ENCODE measurements at regions not wholly inside any gene's neighbourhood (a gene's known extent, or its start where the extent isn't known, plus 50 kb on each side); places are given as distances from the start of the nearest gene placed in this dataset.
"Not testable (repeated sequence)": the region's sequence is repeated elsewhere in the genome, so short reads cannot be mapped to it uniquely, and the experiment has no call there.

DNA sequence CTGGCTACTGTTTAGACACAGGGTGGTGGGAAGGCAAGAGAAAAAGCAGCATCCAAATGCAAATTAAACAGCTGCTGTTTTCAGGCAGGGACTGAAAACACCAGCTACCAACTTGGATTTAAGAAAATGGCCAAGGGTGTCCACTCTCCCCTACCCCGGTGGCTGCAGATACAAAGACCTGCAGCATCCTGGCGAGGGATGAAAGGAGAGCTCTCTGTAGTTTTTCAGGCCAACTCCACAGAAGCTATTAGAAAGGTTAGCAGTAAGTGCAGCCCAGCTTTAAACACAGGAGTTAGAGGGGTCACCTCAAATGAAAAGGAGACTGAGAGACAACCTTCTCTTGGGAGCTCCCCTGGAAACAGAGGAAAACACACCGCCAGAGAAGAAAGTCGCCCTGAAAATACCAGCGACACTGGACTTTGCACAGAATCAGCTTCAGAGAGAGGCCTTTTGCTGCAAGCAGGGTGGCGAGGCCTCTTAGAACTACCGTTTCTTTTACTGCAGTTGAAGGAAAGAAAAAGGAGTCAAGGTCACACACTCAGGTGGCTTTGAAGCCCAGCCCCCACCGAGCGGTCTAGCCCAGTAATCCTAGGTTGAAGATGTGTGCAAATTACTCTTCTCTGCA, 74.4 kb upstream of the TIAM1 start:
- H3K27me3 ChIP-seq (ENCODE audit: low read length): no peaks in the 10 kb centered on the region
- H3K4me1 ChIP-seq (ENCODE audit: low read length): no peaks in the 10 kb centered on the region
- no peaks in the 10 kb centered on the region for H3K9me3 ChIP-seq (ENCODE audit: low read length)
- no peak overlapping the region for H3K4me2 ChIP-seq (ENCODE audit: low read depth, low read length, poor library complexity, severe bottlenecking)
- no peak for DNase-seq
- no peaks in the 10 kb centered on the region for H3K79me2 ChIP-seq (ENCODE audit: low read length)
- H3K9ac ChIP-seq (ENCODE audit: low read length): no peak overlapping the region
- no peak overlapping the region for H2AFZ ChIP-seq (ENCODE audit: low read length)
- no peaks in the 10 kb centered on the region for H3K36me3 ChIP-seq (ENCODE audit: insufficient read depth, low read length)
- no peaks in the 10 kb centered on the region for H3K9me2 ChIP-seq (replicated peaks; ENCODE audit: insufficient read depth, low read length)
- no peak overlapping the region for H3K27ac ChIP-seq (ENCODE audit: low read length)
- H4K20me1 ChIP-seq (ENCODE audit: insufficient read depth, low read depth, low read length): no peaks in the 10 kb centered on the region
- H3K4me3 ChIP-seq (ENCODE audit: low read length): no peak overlapping the region

GRCh38 chr21:31417214-31417613, 73.2 kb upstream of the TIAM1 start:
- H3K27me3 ChIP-seq (ENCODE audit: low read length); H3K4me1 ChIP-seq (ENCODE audit: low read length); H3K79me2 ChIP-seq (ENCODE audit: low read length); H3K4me2 ChIP-seq (ENCODE audit: low read depth, low read length, poor library complexity, severe bottlenecking); H3K4me3 ChIP-seq (ENCODE audit: low read length); H3K9me2 ChIP-seq (replicated peaks; ENCODE audit: insufficient read depth, low read length); H3K27ac ChIP-seq (ENCODE audit: low read length); H3K9me3 ChIP-seq (ENCODE audit: low read length); H2AFZ ChIP-seq (ENCODE audit: low read length); DNase-seq; H3K36me3 ChIP-seq (ENCODE audit: insufficient read depth, low read length); H4K20me1 ChIP-seq (ENCODE audit: insufficient read depth, low read depth, low read length); H3K9ac ChIP-seq (ENCODE audit: low read length): not testable (repeated sequence)

- no peak overlapping the region for H3K9ac ChIP-seq (ENCODE audit: low read length)
- no peaks in the 10 kb centered on the region for H3K9me3 ChIP-seq (ENCODE audit: low read length)
- no peak overlapping the region for H3K27ac ChIP-seq (ENCODE audit: low read length)
- DNase-seq: no peak
- no peaks in the 10 kb centered on the region for H3K9me2 ChIP-seq (replicated peaks; ENCODE audit: insufficient read depth, low read length)
- no peak overlapping the region for H2AFZ ChIP-seq (ENCODE audit: low read length)
- no peak overlapping the region for H3K4me2 ChIP-seq (ENCODE audit: low read depth, low read length, poor library complexity, severe bottlenecking)
- no peak overlapping the region for H3K4me3 ChIP-seq (ENCODE audit: low read length)
- no peaks in the 10 kb centered on the region for H3K27me3 ChIP-seq (ENCODE audit: low read length)
- H4K20me1 ChIP-seq (ENCODE audit: insufficient read depth, low read depth, low read length): no peaks in the 10 kb centered on the region
- no peaks in the 10 kb centered on the region for H3K4me1 ChIP-seq (ENCODE audit: low read length)
- no peaks in the 10 kb centered on the region for H3K36me3 ChIP-seq (ENCODE audit: insufficient read depth, low read length)
- no peaks in the 10 kb centered on the region for H3K79me2 ChIP-seq (ENCODE audit: low read length)
These were observed 72.4 kb upstream of the TIAM1 start for GRCh38 chr21:31416465-31416864.

DNA sequence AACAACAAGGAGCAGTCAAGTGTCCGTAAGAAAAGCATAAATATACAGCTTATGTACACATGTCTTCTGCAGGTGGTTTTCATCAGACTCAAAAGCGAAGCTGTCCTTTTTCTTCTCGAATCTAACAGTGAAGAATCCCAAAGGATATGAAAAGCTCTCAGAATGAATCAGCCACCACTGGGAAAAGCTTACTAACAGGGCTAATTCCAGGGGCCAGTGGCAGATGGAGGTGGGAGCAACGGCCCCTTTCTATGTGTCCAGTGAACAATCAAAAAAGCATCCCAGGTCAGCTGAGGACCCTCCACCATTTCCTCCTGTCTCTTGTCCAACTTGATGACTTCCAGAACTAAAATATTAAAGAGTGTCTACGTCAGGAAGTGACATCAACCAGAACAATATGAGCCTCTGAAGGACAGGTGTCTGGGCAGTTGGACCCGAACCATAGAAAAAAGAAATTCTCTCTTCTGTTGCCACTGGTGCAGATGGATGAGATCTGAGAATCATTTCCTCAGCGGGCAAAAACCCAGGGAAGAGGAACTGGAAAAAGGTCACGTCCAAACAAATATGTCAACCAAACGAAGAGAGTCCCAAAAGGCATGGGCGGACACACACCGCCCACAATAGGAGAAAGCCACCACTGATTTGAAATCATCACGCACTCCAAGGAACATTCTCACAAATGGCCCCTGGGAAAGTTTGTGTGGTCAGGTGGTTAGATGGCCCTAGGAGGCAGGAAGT, 70.4 kb upstream of the TIAM1 start:
- no peaks in the 10 kb centered on the region for H3K9me3 ChIP-seq (ENCODE audit: low read length)
- no peaks in the 10 kb centered on the region for H3K79me2 ChIP-seq (ENCODE audit: low read length)
- no peak for DNase-seq
- no peaks in the 10 kb centered on the region for H4K20me1 ChIP-seq (ENCODE audit: insufficient read depth, low read depth, low read length)
- no peak overlapping the region for H3K4me2 ChIP-seq (ENCODE audit: low read depth, low read length, poor library complexity, severe bottlenecking)
- no peak overlapping the region for H3K9ac ChIP-seq (ENCODE audit: low read length)
- no peaks in the 10 kb centered on the region for H3K4me1 ChIP-seq (ENCODE audit: low read length)
- H3K36me3 ChIP-seq (ENCODE audit: insufficient read depth, low read length): no peaks in the 10 kb centered on the region
- no peak overlapping the region for H2AFZ ChIP-seq (ENCODE audit: low read length)
- H3K9me2 ChIP-seq (replicated peaks; ENCODE audit: insufficient read depth, low read length): no peaks in the 10 kb centered on the region
- no peak overlapping the region for H3K4me3 ChIP-seq (ENCODE audit: low read length)
- no peak overlapping the region for H3K27ac ChIP-seq (ENCODE audit: low read length)
- H3K27me3 ChIP-seq (ENCODE audit: low read length): no peaks in the 10 kb centered on the region

DNA sequence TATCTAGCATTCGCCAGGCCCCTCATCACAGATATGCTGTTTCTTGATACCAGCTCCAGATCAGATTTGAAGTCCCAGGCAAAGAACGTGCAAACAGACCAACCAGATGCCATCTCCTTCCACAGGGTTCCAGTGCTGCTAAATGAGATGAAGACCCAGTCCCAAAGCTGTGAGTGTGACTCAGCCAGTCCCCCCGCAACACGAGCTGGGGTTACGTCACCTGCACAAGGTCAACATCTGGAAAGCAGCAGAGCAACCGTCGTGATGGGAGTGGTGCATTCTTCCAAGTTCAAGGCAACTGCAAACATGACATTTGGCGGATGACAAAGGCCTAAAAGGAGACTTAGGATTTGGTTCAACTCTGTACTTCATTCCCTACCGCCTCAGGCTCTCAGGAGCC, 69.6 kb upstream of the TIAM1 start:
- no peaks in the 10 kb centered on the region for H4K20me1 ChIP-seq (ENCODE audit: insufficient read depth, low read depth, low read length)
- H3K27me3 ChIP-seq (ENCODE audit: low read length): no peaks in the 10 kb centered on the region
- no peaks in the 10 kb centered on the region for H3K9me3 ChIP-seq (ENCODE audit: low read length)
- no peak overlapping the region for H3K4me2 ChIP-seq (ENCODE audit: low read depth, low read length, poor library complexity, severe bottlenecking)
- H3K9me2 ChIP-seq (replicated peaks; ENCODE audit: insufficient read depth, low read length): no peaks in the 10 kb centered on the region
- no peak overlapping the region for H3K27ac ChIP-seq (ENCODE audit: low read length)
- H3K4me1 ChIP-seq (ENCODE audit: low read length): no peaks in the 10 kb centered on the region
- no peak overlapping the region for H3K9ac ChIP-seq (ENCODE audit: low read length)
- no peak for DNase-seq
- no peaks in the 10 kb centered on the region for H3K79me2 ChIP-seq (ENCODE audit: low read length)
- no peak overlapping the region for H3K4me3 ChIP-seq (ENCODE audit: low read length)
- H2AFZ ChIP-seq (ENCODE audit: low read length): no peak overlapping the region
- H3K36me3 ChIP-seq (ENCODE audit: insufficient read depth, low read length): no peaks in the 10 kb centered on the region

DNA sequence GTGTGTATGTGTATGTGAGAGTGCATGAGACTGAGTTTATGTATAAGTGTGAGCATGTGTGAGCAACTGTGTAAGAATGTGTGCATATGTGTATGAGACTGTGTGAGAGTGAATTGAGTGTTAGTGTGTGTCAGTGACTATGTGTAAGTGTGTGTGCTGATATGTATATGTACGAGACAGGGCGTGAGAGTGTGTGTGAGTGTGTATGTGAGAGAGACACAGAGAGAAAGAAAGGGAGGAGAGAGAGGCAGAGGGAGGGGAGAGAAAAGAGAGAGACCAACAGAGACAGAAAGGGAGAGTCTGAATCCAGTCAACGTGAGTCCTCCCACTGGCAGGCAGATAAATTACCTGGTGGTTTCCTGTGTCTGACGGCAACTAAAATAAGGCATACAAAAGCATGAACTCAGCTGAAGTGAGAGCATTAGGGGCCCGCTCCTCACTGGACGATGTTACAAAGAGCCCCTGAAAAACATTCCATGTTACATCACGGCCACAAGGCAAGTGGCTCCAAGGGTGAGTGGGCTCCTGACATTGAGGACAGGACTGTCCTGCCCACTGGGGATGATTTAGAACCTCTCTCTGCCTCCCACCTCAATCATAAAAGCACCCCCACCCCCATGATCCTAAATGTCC, 66.6 kb upstream of the TIAM1 start:
- H3K4me2 ChIP-seq (ENCODE audit: low read depth, low read length, poor library complexity, severe bottlenecking): no peak overlapping the region
- no peak overlapping the region for H3K27ac ChIP-seq (ENCODE audit: low read length)
- H3K9me2 ChIP-seq (replicated peaks; ENCODE audit: insufficient read depth, low read length): no peaks in the 10 kb centered on the region
- H4K20me1 ChIP-seq (ENCODE audit: insufficient read depth, low read depth, low read length): no peaks in the 10 kb centered on the region
- no peaks in the 10 kb centered on the region for H3K36me3 ChIP-seq (ENCODE audit: insufficient read depth, low read length)
- DNase-seq: no peak
- H3K9ac ChIP-seq (ENCODE audit: low read length): no peak overlapping the region
- H3K27me3 ChIP-seq (ENCODE audit: low read length): no peaks in the 10 kb centered on the region
- H3K4me3 ChIP-seq (ENCODE audit: low read length): no peak overlapping the region
- no peaks in the 10 kb centered on the region for H3K79me2 ChIP-seq (ENCODE audit: low read length)
- H3K9me3 ChIP-seq (ENCODE audit: low read length): no peaks in the 10 kb centered on the region
- H3K4me1 ChIP-seq (ENCODE audit: low read length): no peaks in the 10 kb centered on the region
- no peak overlapping the region for H2AFZ ChIP-seq (ENCODE audit: low read length)

DNA sequence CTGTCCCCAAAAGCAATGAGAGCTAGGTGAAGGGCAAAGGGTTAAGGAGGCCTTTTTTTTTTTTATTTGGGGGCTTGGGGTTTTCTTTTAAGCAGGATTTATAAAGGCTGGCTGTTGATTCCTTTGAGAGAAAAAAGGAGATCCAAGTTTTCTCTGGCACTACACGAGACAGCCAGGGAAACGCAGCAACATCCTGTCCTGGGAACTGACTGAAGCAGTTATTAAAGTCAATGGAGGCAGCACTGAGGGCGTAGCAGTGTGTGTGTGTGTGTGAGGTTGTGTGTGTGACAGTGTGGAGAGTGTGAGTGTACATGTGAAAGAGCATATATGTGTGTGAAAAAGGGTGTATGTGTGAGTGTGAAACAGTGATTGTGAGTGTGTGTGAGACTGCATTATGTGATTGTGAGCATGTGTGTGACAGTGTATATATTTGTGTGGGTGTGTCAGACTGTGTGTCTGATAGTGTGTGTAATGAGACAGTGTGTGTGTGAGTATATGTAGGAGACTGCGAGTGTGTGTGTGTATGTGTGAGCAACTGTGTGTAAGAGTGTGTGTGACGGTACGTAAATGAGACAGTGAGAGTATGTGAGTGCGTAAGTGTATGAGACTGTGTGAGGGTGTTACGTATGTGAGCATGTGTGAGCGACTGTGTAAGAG, 65.9 kb upstream of the TIAM1 start:
- Histone ChIP-seq H3K9me2 (replicated peaks; ENCODE audit: insufficient read depth, low read length) (no peaks in the 10 kb centered on the region), H3K36me3 (ENCODE audit: insufficient read depth, low read length) (no peaks in the 10 kb centered on the region), H3K4me3 (ENCODE audit: low read length) (no peak overlapping the region), H3K9me3 (ENCODE audit: low read length) (no peaks in the 10 kb centered on the region), H3K4me1 (ENCODE audit: low read length) (no peaks in the 10 kb centered on the region), H3K9ac (ENCODE audit: low read length) (no peak overlapping the region), H3K27ac (ENCODE audit: low read length) (no peak overlapping the region), H3K79me2 (ENCODE audit: low read length) (no peaks in the 10 kb centered on the region), H4K20me1 (ENCODE audit: insufficient read depth, low read depth, low read length) (no peaks in the 10 kb centered on the region), H3K4me2 (ENCODE audit: low read depth, low read length, poor library complexity, severe bottlenecking) (no peak overlapping the region), H3K27me3 (ENCODE audit: low read length) (no peaks in the 10 kb centered on the region), H2AFZ (ENCODE audit: low read length) (no peak overlapping the region)
- DNase-seq: no peak

GRCh38 chr21:31408301-31409088, 64.4 kb upstream of the TIAM1 start:
- Histone ChIP-seq H3K36me3 (ENCODE audit: insufficient read depth, low read length) (no peaks in the 10 kb centered on the region), H3K9me2 (replicated peaks; ENCODE audit: insufficient read depth, low read length) (no peaks in the 10 kb centered on the region), H2AFZ (ENCODE audit: low read length) (no peak overlapping the region), H3K9ac (ENCODE audit: low read length) (no peak overlapping the region), H3K4me2 (ENCODE audit: low read depth, low read length, poor library complexity, severe bottlenecking) (no peak overlapping the region), H3K4me3 (ENCODE audit: low read length) (no peak overlapping the region), H3K27me3 (ENCODE audit: low read length) (no peaks in the 10 kb centered on the region), H3K79me2 (ENCODE audit: low read length) (no peaks in the 10 kb centered on the region), H3K9me3 (ENCODE audit: low read length) (no peaks in the 10 kb centered on the region), H3K27ac (ENCODE audit: low read length) (no peak overlapping the region), H3K4me1 (ENCODE audit: low read length) (no peaks in the 10 kb centered on the region), H4K20me1 (ENCODE audit: insufficient read depth, low read depth, low read length) (no peaks in the 10 kb centered on the region)
- no peak for DNase-seq
